Lung (tissue), 11 donors: ENCODE measurements at regions not wholly inside any gene's neighbourhood (a gene's known extent, or its start where the extent isn't known, plus 50 kb on each side); places are given as distances from the start of the nearest gene placed in this dataset.

Experiments used
- ATAC-seq: fragments of 200-7000 bp; cut with Tn5 transposase; one replicate; pipeline ENCODE4 v1.9.1; 2020; ENCODE audit warnings: moderate number of reproducible peaks; ENCODE audit not compliant: insufficient read depth, low FRiP score
- DNase-seq, 3 donors: peaks; one replicate each; pipeline ENCODE4 v3.0.0-alpha.2; 2013 to 2017
- H3K27ac ChIP-seq, 2 donors: one replicate each; pipeline ENCODE4 v1.5.1; 2013; ENCODE audit warnings: mild to moderate bottlenecking in 2 of 2, moderate library complexity in 2 of 2, control low read depth in 1 of 2, inconsistent platforms in 1 of 2, low read depth in 1 of 2, low read length in 1 of 2
- H3K27me3 ChIP-seq, 3 donors: one replicate each; pipeline ENCODE4 v1.5.1; 2013; ENCODE audit warnings: low read length in 2 of 3; ENCODE audit not compliant: control insufficient read depth in 3 of 3, insufficient read depth in 3 of 3
- H3K36me3 ChIP-seq, 4 donors: one replicate each; pipeline ENCODE4 v1.5.1; 2013; ENCODE audit warnings: low read length in 4 of 4, mild to moderate bottlenecking in 1 of 4, moderate library complexity in 1 of 4; ENCODE audit not compliant: control insufficient read depth in 4 of 4, insufficient read depth in 4 of 4
- H3K4me1 ChIP-seq, 5 donors: one replicate each; pipeline ENCODE4 v1.5.1; 2013; ENCODE audit warnings: low read length in 5 of 5, mild to moderate bottlenecking in 2 of 5, moderate library complexity in 1 of 5; ENCODE audit not compliant: control insufficient read depth in 5 of 5, insufficient read depth in 5 of 5
- H3K4me3 ChIP-seq: one replicate; pipeline ENCODE4 v1.5.1; 2013; ENCODE audit warnings: mild to moderate bottlenecking, control low read depth, moderate library complexity
- H3K9ac ChIP-seq, 2 donors: one replicate each; pipeline ENCODE4 v1.5.1; 2013; ENCODE audit warnings: low read length in 2 of 2, control low read depth in 1 of 2; ENCODE audit not compliant: insufficient read depth in 1 of 2
- H3K9me3 ChIP-seq, 4 donors: one replicate each; pipeline ENCODE4 v1.5.1; 2013; ENCODE audit warnings: low read length in 3 of 4, mild to moderate bottlenecking in 1 of 4, moderate library complexity in 1 of 4; ENCODE audit not compliant: control insufficient read depth in 4 of 4, insufficient read depth in 3 of 4
- WGBS, 2 donors: extraction: QIAGEN DNeasy Blood & Tissue Kit; methylation state at CpG; one replicate each; pipeline ENCODE4 v1.1.7; 2013; 5-methylcytosine and 5-hydroxymethylcytosine counted together
- TF ChIP-seq, protein P1 (sequence below): IDR thresholded peaks from 2 replicates; pipeline ENCODE4 v1.5.1; 2012; ENCODE audit warnings: mild to moderate bottlenecking; ENCODE audit errors: control extremely low read depth, extremely low read depth
- donor health status: control.
- donor health status: control.
- donor health status: Bipolar disorder and iron deficiency.
- donor health status: healthy.
- donor health status: DM: yes; HTN: yes; CAD: no.

DNA sequence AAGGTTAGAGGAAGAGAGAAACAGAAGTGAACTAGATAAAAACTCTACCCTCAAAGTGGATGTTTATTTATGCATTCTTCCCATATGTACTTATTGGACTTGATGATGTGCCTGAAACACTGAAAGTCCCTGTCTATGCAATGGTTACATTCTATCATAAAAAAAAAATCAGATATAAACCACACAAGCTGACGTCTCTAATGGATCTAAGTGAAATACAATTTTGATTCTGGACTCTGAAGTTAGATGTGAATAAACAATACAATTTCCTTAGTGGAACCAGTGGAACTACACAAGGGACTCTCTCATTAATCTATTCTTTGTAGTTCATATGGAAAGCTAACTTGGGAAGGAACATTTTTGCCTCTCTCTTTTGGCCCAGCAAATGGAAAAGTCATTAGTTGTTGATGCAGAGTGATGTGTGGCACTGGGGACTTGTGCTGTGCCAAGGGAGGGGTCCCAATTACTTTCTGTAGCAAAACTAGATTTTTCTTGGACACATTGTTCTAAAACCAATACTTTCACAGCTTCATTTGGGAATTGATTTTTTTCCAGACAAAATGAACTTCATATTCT lies 376.8 kb downstream of the TRIB2 start:
- ATAC-seq = no peak
- TF ChIP-seq, protein P1, sequence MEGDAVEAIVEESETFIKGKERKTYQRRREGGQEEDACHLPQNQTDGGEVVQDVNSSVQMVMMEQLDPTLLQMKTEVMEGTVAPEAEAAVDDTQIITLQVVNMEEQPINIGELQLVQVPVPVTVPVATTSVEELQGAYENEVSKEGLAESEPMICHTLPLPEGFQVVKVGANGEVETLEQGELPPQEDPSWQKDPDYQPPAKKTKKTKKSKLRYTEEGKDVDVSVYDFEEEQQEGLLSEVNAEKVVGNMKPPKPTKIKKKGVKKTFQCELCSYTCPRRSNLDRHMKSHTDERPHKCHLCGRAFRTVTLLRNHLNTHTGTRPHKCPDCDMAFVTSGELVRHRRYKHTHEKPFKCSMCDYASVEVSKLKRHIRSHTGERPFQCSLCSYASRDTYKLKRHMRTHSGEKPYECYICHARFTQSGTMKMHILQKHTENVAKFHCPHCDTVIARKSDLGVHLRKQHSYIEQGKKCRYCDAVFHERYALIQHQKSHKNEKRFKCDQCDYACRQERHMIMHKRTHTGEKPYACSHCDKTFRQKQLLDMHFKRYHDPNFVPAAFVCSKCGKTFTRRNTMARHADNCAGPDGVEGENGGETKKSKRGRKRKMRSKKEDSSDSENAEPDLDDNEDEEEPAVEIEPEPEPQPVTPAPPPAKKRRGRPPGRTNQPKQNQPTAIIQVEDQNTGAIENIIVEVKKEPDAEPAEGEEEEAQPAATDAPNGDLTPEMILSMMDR = no peak
- Histone ChIP-seq H3K9ac (no peak overlapping the region), H3K9me3 (peaks cover 0 to 2% (median 0%) of the 10 kb centered on the region in 4 donors), H3K27ac (no peak overlapping the region), H3K36me3 (no peaks in the 10 kb centered on the region), H3K4me1 (peaks cover 0 to 35% (median 0%) of the 10 kb centered on the region in 5 donors), H3K27me3 (no peaks in the 10 kb centered on the region), H3K4me3 (no peak overlapping the region)
- DNase-seq = peak in 2 of 3 donors; percentile 65 to 77
- 39 to 77% methylated on average over 1 of the region's 1 CpG for WGBS, 2 donors

DNA sequence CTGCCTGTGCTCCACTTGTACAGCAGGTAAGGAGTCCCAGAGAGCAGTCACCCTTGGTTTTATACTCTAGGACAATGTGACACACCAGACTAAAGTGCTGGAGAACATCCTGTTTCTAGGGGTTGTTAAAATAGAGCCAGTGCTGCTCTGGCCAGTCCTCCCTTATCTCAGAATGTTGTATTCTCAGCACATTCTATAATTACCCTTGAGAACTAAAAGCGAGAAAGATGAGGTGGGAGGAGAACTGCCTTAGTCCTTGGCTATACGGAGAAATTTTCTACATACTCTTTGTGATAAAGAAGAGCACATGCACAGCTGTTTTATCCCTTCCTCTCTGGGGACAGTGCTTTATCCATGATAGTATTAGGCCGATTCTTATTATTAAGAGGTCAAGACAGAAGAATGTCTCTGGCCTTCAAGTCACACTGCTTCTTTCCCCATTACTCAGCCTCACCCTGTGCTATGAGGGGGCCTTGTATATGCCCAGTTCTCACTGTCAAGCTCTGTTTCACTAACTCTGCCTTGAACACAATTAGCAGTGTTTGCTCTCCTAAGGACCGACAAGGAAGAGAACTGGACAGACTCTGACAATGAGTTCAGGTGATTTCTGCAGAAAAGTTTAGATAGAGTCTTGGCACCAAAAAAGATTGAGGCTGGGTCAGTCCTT lies 385.8 kb downstream of the TRIB2 start:
- 63 to 73% methylated on average over 4 of the region's 4 CpGs for WGBS, 2 donors
- peaks cover 0 to 3% (median 1%) of the 10 kb centered on the region in 4 donors for H3K9me3 ChIP-seq
- no peak overlapping the region for H3K9ac ChIP-seq
- TF ChIP-seq, protein P1 = no peak
- H3K4me1 ChIP-seq = peaks cover 0 to 34% (median 7%) of the 10 kb centered on the region in 5 donors
- ATAC-seq = no peak
- no peak overlapping the region for H3K27ac ChIP-seq
- DNase-seq = peak in 2 of 3 donors; percentile 65 to 67
- no peaks in the 10 kb centered on the region for H3K27me3 ChIP-seq
- no peak overlapping the region for H3K4me3 ChIP-seq
- no peaks in the 10 kb centered on the region for H3K36me3 ChIP-seq

DNA sequence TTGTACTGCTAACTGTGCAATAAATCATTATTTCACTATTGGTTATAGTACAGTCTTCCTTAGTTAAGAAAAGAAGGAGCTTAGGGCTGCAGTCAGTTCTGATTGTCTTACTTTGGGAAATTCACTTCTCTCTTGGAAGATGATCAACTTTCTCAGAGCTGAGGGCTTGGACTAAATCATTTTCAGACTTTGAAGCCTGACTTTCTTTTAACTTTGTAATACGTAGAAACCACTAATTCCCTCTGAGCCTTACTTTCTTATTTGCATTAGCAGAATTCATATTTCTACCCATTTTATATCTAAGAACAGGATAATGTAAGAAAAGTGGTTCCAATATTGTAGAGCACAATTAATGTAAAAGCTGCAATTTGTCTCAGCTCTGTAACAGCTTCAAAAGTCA lies 386.4 kb downstream of the TRIB2 start:
- peaks cover 0 to 3% (median 1%) of the 10 kb centered on the region in 4 donors for H3K9me3 ChIP-seq
- H3K9ac ChIP-seq = no peak overlapping the region
- H3K36me3 ChIP-seq = no peaks in the 10 kb centered on the region
- TF ChIP-seq, protein P1 = no peak
- DNase-seq (peak in 1 of 3 donors; percentile 14), ATAC-seq (no peak)
- WGBS, 2 donors = 85 to 88% methylated on average over 1 of the region's 1 CpG
- no peak overlapping the region for H3K27ac ChIP-seq
- peaks cover 0 to 34% (median 7%) of the 10 kb centered on the region in 5 donors for H3K4me1 ChIP-seq
- H3K27me3 ChIP-seq = no peaks in the 10 kb centered on the region
- no peak overlapping the region for H3K4me3 ChIP-seq
